Right hindlimb (tissue), 1 donor: ENCODE measurements at regions not wholly inside any gene's neighbourhood (a gene's known extent, or its start where the extent isn't known, plus 50 kb on each side); places are given as distances from the start of the nearest gene placed in this dataset.
"Not testable (repeated sequence)": the region's sequence is repeated elsewhere in the genome, so short reads cannot be mapped to it uniquely, and the experiment has no call there.

Source experiments
- DNase-seq: peaks from one replicate; pipeline ENCODE4 v3.0.0-alpha.2; 2018

- DNase-seq = no peak
These were observed 53.2 kb upstream of the SH3BP4 start for GRCh38 chr2:234898534-234899053.

DNA sequence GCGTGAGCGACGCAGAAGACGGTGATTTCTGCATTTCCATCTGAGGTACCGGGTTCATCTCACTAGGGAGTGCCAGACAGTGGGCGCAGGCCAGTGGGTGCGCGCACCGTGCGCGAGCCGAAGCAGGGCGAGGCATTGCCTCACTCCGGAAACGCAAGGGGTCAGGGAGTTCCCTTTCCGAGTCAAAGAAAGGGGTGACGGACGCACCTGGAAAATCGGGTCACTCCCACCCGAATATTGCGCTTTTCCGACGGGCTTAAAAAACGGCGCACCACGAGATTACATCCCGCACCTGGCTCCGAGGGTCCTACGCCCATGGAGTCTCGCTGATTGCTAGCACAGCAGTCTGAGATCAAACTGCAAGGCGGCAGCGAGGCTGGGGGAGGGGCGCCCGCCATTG is 63.4 kb upstream of the SH3BP4 start:
- not testable (repeated sequence) for DNase-seq

- no peak for DNase-seq
These were observed 64.6 kb upstream of the SH3BP4 start for GRCh38 chr2:234887195-234887594.

GRCh38 chr2:234885886-234886285 is 65.9 kb upstream of the SH3BP4 start:
- DNase-seq = no peak

DNA sequence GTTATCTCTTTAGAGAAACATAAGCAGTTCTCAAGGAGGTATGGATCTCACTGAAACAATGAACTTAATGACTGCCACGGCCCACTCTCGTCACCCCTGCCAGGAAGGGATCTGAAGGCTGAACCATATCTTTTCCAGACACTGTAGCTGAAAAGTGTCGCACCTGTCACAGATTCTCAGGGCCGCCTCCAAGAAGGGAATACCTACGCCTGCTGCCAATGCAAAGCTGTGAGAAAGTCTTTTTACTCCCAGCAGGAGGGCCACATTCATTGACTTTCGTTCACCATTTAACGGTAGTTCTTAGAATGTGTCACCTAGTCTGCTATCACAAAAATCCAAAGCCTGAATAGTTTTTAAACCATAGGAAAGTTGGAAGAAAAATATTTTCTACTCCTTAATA is 66.7 kb upstream of the SH3BP4 start:
- no peak for DNase-seq

DNA sequence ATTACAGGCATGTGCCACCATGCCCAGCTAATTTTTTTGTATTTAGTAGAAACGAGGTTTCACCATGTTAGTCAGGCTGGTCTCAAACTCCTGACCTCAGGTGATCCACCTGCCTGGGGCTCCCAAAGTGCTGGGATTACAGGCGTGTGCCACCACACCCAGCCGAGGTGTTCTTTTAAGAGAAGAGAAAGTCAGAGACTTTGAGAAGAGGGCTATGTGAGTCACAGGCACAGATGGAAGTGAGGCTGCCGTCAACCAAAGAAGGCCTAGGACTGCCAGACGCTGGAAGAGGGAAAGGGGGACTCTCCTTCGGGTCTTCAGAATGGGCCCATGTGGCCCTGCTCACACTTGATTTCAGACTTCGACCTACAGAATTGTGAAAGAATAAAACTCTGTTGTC is 67.2 kb upstream of the SH3BP4 start:
- DNase-seq = no peak

GRCh38 chr2:234881413-234882241 is 70.2 kb upstream of the SH3BP4 start:
- DNase-seq = peak; percentile 80

- no peak for DNase-seq
These were observed 71.1 kb upstream of the SH3BP4 start for GRCh38 chr2:234880551-234881211.

DNA sequence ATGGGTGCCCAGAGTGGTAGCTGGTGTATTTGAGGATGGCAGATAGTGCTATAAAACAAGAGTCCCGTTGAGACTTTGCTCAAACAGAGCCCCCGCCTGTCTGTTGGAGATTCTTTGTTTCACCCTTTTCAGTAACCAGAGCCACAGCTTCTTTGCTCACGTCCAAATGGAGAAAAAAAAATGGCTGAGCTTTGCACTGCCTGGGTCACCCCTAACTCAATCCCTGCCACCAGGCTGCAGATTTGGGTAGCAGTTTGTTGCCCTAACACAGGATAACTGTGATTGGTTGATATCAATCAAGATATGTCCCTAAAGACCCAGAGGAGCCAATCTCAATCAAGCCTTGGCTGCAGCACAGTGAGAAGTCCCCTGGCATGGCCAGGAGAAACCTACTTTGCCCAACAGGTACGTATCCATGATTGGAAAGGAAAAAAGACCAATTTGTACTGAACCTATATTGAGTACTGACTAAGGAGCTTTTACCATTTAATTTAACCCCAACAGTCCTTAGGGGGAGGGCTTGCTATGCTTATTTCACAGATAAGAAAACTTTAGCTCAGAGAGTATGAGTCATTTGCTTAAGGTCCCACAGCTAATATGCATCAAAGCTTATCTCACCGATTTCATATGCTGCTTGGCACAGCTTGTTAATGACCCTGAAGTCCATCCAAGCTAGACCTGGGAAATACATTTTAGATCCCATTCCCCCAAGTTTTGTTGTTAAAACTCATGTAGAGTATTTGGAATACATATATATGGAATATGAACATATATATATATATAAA is 72.0 kb upstream of the SH3BP4 start:
- no peak for DNase-seq

DNA sequence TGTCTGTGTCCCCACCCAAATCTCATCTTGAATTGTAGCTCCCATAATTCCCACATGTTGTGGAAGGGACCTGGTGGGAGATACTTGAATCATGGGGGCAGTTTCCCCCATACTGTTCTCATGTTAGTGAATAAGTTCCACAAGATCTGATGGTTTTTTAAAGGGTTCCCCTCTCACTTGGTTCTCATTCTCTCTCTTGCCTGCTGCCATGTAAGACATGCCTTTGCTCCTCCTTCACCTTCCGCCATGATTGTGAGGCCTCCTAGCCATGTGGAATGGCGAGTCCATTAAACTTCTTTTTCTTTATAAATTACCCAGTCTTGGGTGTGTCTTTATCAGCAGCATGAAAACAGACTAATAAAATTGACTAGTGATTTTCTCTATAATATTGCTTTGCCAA is 75.2 kb upstream of the SH3BP4 start:
- not testable (repeated sequence) for DNase-seq

DNA sequence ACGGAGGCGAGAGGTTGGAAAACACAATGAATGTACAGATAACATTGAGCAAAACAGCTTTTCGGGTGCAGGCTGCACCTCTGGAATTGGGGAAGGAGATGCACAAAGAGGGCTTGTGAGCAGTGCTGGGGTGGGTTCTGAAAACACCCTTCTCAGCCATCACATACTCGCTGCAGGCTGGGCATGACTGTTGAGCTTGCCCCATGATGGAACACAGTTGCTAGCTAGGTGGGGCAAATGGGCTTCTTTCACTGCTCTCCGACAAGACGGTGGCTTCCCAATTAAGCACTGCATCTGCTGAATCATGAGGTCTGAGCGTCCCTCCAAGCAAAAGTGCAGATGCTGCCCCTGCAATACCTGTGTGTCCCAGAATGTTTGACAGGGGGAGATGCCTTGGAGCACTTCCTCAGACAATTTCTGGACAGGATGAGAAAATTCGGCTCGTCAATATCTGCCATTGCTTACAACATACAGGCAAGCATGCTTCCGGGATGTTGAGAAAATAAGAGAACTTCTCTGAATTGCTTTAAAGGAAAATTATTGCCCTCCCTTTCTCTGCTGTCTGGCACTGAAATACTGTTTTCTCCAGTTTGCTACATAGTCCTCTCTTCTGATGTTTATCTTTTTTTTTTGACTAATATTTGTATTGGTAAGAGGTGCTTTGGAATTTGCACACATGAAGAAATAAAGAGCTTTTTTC is 77.3 kb upstream of the SH3BP4 start:
- DNase-seq = no peak

GRCh38 chr2:234873828-234874173 is 78.0 kb upstream of the SH3BP4 start:
- peak; percentile 28 for DNase-seq

DNA sequence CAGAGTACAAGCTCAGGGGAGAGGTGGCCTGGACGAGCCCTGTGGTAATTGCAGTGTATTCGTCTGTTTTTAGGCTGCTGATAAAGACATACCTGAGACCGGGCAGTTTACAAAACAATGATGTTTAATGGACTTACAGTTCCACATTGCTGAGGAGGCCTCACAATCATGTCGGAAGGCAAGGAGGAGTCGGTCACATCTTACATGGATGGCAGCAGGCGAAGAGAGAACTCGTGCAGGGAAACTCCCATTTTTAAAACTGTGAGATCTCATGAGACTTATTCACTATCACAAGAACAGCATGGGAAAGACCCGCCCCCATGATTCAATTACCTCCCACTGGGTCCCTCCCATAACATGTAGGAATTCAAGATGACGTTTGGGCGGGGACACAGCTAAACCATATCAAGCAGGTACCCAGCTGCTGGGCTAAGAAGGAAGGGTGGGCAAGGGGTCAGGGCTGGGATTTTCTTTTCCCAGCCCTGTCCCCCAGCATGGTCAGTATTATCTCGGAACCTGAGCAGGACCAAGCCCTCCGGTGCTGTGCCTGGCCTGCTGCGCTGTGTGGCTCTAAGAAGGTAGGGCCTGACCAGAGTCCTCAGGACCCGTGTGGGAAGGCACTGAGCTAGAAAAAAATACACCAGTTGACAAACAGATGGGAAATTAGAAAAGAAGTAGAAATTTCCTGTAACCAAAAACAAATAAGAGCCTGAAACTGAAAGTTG is 78.6 kb upstream of the SH3BP4 start:
- DNase-seq = no peak

DNA sequence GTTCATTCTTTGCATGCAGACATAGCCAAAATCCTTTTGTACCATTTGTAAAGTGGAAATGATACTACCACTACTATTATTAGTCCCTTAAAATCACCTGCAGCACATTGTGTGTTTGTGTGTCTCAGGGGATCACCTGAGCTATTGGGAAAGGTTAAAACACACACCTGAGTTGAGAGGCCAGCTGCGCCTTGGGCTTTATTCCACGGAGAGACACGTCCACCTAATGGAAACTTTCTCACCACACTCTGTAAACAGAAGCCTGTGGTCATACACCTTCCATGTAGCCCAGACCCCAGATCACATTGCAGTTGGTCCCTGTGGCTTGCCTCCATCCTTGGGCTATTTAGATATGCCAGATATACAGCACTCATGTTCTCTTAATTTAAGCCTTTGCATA is 81.8 kb upstream of the SH3BP4 start:
- DNase-seq = no peak

DNA sequence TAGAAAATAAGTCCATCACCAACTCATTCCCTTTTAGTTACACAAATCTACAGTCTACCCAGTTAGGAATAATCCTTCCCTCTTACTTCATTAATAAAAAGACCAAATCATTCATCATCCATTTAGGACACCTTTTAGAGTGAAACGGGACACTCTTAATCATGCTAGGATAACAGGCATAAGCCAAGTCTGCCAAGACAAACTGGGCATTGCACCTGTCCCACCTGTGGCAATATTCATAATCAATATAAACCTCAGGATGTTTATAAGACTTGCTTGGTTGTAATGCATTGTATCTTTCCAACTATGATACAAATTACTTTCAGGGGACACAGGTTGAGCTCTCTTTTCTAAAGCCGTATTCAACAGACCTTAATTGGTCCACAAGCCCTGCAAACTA is 82.7 kb upstream of the SH3BP4 start:
- no peak for DNase-seq

DNA sequence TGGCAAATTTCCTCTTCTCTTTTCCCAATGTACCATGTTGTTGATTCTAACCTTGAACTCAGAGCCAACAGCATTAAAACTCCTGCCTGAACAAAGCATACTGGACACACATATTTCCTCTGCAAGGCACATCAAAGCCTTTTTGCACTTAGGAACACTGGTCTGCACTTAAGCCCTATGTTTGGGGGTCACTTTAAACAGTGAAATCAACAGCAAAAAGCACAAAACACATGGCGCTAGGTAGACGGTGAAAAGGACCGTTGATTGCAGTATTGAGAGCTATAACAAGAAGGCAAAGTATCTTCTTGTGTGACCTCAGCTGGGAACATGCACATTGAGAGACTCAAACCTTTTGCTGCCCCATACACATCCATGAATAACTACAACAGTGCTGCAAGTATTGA is 83.9 kb upstream of the SH3BP4 start:
- no peak for DNase-seq

GRCh38 chr2:234865586-234865985 is 86.2 kb upstream of the SH3BP4 start:
- no peak for DNase-seq

GRCh38 chr2:234865040-234865439 is 86.8 kb upstream of the SH3BP4 start:
- DNase-seq = no peak

GRCh38 chr2:234864506-234864905 is 87.3 kb upstream of the SH3BP4 start:
- no peak for DNase-seq

DNA sequence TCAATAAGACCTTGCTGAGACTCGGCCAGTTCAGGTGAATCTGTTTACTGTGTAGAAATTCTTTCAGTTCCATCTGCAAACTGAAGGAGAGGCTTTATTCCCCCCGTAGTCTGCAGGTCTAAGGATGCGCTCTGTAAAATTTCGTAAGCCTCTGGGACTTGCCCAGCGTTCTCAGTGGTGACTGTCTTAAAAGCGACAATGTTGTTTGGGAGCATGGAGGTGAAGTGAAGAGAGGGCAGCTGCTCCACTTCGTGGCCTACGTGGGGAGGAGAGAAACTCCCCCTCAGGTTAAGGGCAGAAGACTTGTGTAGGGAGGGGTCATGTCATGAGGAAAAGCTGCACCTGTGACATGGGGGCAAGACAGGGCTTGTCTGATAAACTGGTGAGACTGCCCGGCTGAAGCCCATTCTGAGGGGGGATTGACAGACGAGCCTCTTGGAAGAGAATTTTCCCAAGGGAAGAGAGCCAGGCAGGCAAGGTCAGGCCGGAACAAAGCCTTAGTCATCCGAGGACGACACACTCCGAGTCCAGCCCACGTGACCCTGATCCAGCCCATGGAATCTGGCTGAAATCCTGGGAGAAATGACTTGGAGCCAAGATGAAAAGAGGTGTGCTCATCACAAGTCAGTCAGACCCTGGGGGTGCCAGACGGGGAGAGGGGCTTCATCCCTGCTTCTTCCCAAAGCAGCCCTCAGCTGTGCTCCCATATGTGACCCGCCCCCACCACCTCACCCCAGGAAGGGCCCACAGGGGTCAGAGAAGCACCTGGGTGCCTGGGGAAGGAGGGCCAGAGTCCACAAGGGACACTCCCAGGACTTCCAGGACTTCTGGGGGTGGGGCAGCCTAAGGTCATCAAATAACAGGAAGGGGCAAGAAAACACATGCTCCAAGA is 88.5 kb upstream of the SH3BP4 start:
- DNase-seq = no peak
